ENCODE measurements at regions not wholly inside any gene's neighbourhood (a gene's known extent, or its start where the extent isn't known, plus 50 kb on each side); places are given as distances from the start of the nearest gene placed in this dataset.
"Not testable (repeated sequence)": the region's sequence is repeated elsewhere in the genome, so short reads cannot be mapped to it uniquely, and the experiment has no call there.

DNA sequence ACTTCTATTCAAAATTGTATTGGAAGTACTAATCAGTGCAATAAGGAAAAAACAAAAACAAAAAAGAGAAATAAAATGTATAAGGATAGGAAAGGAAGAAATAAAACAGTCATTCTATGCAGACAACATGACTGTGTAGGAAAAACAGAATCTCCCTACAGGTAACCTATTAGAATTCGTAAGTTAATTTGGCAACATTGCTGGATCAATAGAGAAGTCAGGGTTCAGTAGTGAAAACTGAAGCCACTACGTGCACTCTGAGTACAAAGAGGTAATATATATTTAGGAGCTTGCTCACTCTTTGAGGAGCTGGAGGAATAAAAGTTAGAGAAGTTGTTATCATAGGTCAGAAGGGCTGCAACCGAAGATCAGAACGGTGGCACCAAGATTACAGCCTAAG, 84.0 kb upstream of the BMAL1 start:
- WGBS, 2 donors = 77 to 84% methylated on average over 4 of the region's 4 CpGs
- TF ChIP-seq, protein P1, sequence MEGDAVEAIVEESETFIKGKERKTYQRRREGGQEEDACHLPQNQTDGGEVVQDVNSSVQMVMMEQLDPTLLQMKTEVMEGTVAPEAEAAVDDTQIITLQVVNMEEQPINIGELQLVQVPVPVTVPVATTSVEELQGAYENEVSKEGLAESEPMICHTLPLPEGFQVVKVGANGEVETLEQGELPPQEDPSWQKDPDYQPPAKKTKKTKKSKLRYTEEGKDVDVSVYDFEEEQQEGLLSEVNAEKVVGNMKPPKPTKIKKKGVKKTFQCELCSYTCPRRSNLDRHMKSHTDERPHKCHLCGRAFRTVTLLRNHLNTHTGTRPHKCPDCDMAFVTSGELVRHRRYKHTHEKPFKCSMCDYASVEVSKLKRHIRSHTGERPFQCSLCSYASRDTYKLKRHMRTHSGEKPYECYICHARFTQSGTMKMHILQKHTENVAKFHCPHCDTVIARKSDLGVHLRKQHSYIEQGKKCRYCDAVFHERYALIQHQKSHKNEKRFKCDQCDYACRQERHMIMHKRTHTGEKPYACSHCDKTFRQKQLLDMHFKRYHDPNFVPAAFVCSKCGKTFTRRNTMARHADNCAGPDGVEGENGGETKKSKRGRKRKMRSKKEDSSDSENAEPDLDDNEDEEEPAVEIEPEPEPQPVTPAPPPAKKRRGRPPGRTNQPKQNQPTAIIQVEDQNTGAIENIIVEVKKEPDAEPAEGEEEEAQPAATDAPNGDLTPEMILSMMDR (IDR thresholded peaks at IDR 0.05) = no peak
- TF ChIP-seq POLR2AphosphoS5 (IDR thresholded peaks at IDR 0.05) (no peak), EP300 (IDR thresholded peaks at IDR 0.05) (no peak), POLR2A (IDR thresholded peaks at IDR 0.05) (no peak)

DNA sequence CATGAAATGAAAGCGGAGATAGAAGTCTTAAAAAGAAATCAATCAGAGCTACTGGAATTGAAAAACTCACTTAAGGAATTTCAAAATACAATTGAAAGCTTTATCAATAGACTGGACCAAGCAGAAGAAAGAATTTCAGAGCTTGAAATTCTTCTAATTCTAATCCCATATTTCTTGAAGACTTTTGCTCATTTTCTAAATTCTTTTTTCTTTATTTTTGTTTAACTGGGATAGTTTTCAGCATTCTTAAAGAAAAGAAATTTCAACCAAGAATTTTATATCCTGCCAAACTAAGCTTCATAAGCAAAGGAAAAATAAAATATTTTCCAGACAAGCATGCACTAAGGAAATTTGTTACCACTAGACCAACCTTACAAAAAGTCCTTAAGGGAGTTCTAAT, 80.2 kb upstream of the BMAL1 start:
- H3K27me3 ChIP-seq; H3K27ac ChIP-seq; H3K36me3 ChIP-seq; DNase-seq; H3K4me1 ChIP-seq; intact Hi-C loops (cut with DNase I); H3K4me3 ChIP-seq: not testable (repeated sequence)
- peaks cover 0 to 19% (median 5%) of the 10 kb centered on the region in 4 donors for H3K9me3 ChIP-seq
- WGBS, 2 donors = 61 to 94% methylated on average over 1 of the region's 1 CpG

More for the DNA sequence above, 84.0 kb upstream of the BMAL1 start:
- no peaks in the 10 kb centered on the region for H3K36me3 ChIP-seq
- intact Hi-C loops (cut with DNase I) = no loop called here
- no peak overlapping the region for H3K4me3 ChIP-seq
- H3K27me3 ChIP-seq = no peaks in the 10 kb centered on the region
- no peak for DNase-seq
- peaks cover 0 to 15% (median 5%) of the 10 kb centered on the region in 4 donors for H3K9me3 ChIP-seq
- H3K4me1 ChIP-seq = no peaks in the 10 kb centered on the region
- no peak overlapping the region for H3K27ac ChIP-seq

DNA sequence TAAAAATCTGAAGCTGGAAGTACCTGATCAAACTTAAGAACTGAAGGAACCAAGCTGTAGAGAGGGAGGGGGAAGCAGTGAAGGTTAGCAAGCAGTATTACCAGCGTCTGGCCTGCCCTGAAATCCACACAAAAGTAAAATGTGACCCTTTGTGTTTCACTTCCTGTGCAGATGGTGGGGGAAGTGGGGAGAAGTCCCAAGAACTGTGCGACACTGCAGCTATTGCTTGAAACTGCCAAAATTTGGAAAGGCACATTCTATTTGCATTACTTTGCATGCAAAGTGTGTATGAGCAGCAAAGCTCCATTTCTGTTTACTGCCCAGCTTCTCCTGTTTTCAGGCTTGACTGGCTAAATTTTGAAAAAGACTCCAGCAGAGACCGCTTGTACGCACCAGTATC, 72.1 kb upstream of the BMAL1 start:
- Histone ChIP-seq H3K27ac (no peak overlapping the region), H3K27me3 (no peaks in the 10 kb centered on the region), H3K36me3 (no peaks in the 10 kb centered on the region), H3K4me1 (peaks cover 0 to 5% (median 0%) of the 10 kb centered on the region in 4 donors), H3K9me3 (peaks cover 0 to 4% (median 0%) of the 10 kb centered on the region in 4 donors), H3K4me3 (no peak overlapping the region)
- no peak for DNase-seq
- WGBS, 2 donors = 73 to 86% methylated on average over 4 of the region's 4 CpGs
- TF ChIP-seq, protein P1 (IDR thresholded peaks at IDR 0.05) = no peak
- TF ChIP-seq POLR2A (IDR thresholded peaks at IDR 0.05) (no peak), POLR2AphosphoS5 (IDR thresholded peaks at IDR 0.05) (no peak), EP300 (IDR thresholded peaks at IDR 0.05) (no peak)
- intact Hi-C loops (cut with DNase I) = no loop called here

DNA sequence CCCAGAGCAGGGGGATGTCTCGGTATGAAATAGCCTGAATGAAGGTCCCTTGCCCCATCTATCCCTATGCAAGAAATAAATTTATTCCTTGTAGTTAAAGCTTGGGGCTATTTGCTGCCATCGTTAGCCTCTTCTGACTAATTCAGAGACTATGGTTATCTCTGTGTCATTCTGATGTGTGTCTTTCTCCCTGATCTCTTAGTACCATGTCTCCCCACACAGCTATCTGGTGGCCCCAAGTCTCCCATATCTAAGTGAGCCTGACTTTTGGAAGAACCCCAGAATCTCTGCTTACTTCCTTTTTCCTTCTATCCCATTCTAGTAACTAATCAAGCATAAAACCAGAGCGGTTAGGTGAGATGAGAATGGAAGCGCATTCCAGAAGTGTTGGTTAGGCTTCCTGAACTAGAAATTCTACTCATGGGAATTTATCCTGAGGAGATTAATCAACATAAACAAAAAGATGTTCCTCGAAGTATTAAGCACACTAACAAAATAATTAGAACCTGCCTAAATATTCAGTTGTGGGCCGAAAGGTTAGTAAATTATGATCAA, 71.4 kb upstream of the BMAL1 start:
- H3K9me3 ChIP-seq = peaks cover 0 to 2% (median 0%) of the 10 kb centered on the region in 4 donors
- H3K27ac ChIP-seq = no peak overlapping the region
- TF ChIP-seq EP300 (IDR thresholded peaks at IDR 0.05) = no peak
- TF ChIP-seq, protein P1 (IDR thresholded peaks at IDR 0.05) = no peak
- no peak for TF ChIP-seq POLR2A (IDR thresholded peaks at IDR 0.05)
- no peak for TF ChIP-seq POLR2AphosphoS5 (IDR thresholded peaks at IDR 0.05)
- DNase-seq = no peak
- no peaks in the 10 kb centered on the region for H3K36me3 ChIP-seq
- peaks cover 0 to 5% (median 0%) of the 10 kb centered on the region in 4 donors for H3K4me1 ChIP-seq
- no peak overlapping the region for H3K4me3 ChIP-seq
- H3K27me3 ChIP-seq = no peaks in the 10 kb centered on the region
- 79 to 82% methylated on average over 6 of the region's 6 CpGs for WGBS, 2 donors
- intact Hi-C loops (cut with DNase I) = no loop called here

DNA sequence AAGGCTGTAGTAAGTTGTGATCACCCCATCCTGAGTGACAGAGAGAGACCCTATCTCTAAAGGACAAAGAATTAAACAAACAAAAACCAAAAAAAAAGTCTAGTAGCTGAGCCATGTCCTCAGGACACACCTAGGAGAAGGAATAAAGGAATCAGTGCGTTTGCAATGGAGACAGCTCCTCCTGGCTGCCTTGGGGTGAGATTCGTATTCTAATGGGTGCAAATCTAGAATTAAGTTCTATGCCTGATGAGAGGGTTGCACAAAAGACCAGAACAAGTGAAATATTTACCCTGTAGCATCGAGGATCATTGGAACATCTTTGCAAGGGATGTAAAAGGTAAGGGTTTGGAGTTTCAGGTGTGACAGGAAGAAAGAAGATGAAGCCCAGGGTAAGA, 70.3 kb upstream of the BMAL1 start:
- Histone ChIP-seq H3K27ac (peak overlapping the region; percentile 41 to 68 (median 48)), H3K9me3 (no peaks in the 10 kb centered on the region), H3K36me3 (no peaks in the 10 kb centered on the region), H3K4me3 (no peak overlapping the region), H3K27me3 (no peaks in the 10 kb centered on the region), H3K4me1 (peaks cover 0 to 5% (median 0%) of the 10 kb centered on the region in 4 donors)
- WGBS, 2 donors = 23 to 61% methylated on average over 3 of the region's 3 CpGs
- DNase-seq = no peak
- intact Hi-C loops (cut with DNase I) = no loop called here
- TF ChIP-seq POLR2AphosphoS5 (IDR thresholded peaks at IDR 0.05) (no peak), POLR2A (IDR thresholded peaks at IDR 0.05) (no peak), EP300 (IDR thresholded peaks at IDR 0.05) (no peak)
- TF ChIP-seq, protein P1 (IDR thresholded peaks at IDR 0.05) = no peak
